Astrocyte of the cerebellum (primary cell): ENCODE measurements at regions not wholly inside any gene's neighbourhood (a gene's known extent, or its start where the extent isn't known, plus 50 kb on each side); places are given as distances from the start of the nearest gene placed in this dataset.

Experiments
- DNase-seq: peaks from one replicate; pipeline ENCODE4 v3.0.0-alpha.2; 2011; ENCODE audit warnings: low read depth
- H3K4me3 ChIP-seq: 2 replicates; pipeline ENCODE4 v1.5.1; 2011; ENCODE audit warnings: mild to moderate bottlenecking, low read depth, low read length, moderate library complexity
- CTCF ChIP-seq: IDR thresholded peaks from 2 replicates; pipeline ENCODE4 v1.5.1; 2012; ENCODE audit warnings: low read length, low read depth, moderate library complexity, mild to moderate bottlenecking; ENCODE audit errors: missing control alignments
- in situ Hi-C: cut with HindIII; loops from 2 replicates; pipeline ENCODE4 v1.10.0; 2017; ENCODE audit warnings: low sequenced_read_pairs

- in situ Hi-C loops, result no loop called here
- H3K4me3 ChIP-seq, result no peak overlapping the region
- TF ChIP-seq CTCF, result no peak
- DNase-seq, result no peak
Measured at GRCh38 chr9:135226369-135227050, 139.0 kb downstream of the OLFM1 start.

- DNase-seq, result no peak
- H3K4me3 ChIP-seq, result no peak overlapping the region
- in situ Hi-C loops, result no loop called here
- TF ChIP-seq CTCF, result no peak
Measured at GRCh38 chr9:135227641-135228251, 140.3 kb downstream of the OLFM1 start.

GRCh38 chr9:135228345-135228982 is 141.0 kb downstream of the OLFM1 start:
- no peak for DNase-seq
- no peak overlapping the region for H3K4me3 ChIP-seq
- in situ Hi-C loops, result no loop called here
- no peak for TF ChIP-seq CTCF

GRCh38 chr9:135228983-135229625 is 141.6 kb downstream of the OLFM1 start:
- no peak for DNase-seq
- in situ Hi-C loops, result no loop called here
- no peak overlapping the region for H3K4me3 ChIP-seq
- no peak for TF ChIP-seq CTCF

GRCh38 chr9:135229701-135230385 is 142.4 kb downstream of the OLFM1 start:
- TF ChIP-seq CTCF, result no peak
- DNase-seq, result no peak
- H3K4me3 ChIP-seq, result no peak overlapping the region
- in situ Hi-C loops, result no loop called here

GRCh38 chr9:135230386-135230765 is 142.9 kb downstream of the OLFM1 start:
- TF ChIP-seq CTCF, result no peak
- in situ Hi-C loops, result no loop called here
- H3K4me3 ChIP-seq, result no peak overlapping the region
- no peak for DNase-seq
